ENCODE measurements at regions not wholly inside any gene's neighbourhood (a gene's known extent, or its start where the extent isn't known, plus 50 kb on each side); places are given as distances from the start of the nearest gene placed in this dataset.

DNA sequence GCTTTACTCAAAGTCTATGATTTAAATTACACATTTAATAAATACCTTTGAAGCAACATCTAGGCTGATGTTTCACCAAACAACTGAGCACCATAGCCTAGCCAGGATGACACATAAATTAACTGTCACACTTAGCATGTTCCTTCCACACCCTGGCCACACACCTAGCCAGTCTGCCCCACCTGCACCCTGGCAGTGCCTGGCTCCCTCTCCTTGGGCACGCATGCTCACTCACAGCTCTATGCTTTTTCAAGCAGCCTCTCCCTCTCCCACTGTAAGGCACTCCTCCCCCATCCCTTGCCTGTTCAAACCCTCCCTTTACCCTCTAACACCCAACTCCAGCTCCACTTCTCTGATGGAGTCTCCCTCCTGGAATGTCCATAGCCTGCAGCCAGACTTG is 357.6 kb upstream of the KLHL29 start:
- no peak for DNase-seq (ENCODE audit: low spot score)
- ATAC-seq (ENCODE audit: low FRiP score): no peak
- TF ChIP-seq, protein P1, sequence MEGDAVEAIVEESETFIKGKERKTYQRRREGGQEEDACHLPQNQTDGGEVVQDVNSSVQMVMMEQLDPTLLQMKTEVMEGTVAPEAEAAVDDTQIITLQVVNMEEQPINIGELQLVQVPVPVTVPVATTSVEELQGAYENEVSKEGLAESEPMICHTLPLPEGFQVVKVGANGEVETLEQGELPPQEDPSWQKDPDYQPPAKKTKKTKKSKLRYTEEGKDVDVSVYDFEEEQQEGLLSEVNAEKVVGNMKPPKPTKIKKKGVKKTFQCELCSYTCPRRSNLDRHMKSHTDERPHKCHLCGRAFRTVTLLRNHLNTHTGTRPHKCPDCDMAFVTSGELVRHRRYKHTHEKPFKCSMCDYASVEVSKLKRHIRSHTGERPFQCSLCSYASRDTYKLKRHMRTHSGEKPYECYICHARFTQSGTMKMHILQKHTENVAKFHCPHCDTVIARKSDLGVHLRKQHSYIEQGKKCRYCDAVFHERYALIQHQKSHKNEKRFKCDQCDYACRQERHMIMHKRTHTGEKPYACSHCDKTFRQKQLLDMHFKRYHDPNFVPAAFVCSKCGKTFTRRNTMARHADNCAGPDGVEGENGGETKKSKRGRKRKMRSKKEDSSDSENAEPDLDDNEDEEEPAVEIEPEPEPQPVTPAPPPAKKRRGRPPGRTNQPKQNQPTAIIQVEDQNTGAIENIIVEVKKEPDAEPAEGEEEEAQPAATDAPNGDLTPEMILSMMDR (IDR thresholded peaks at IDR 0.05): no peak

GRCh38 chr2:23028106-23028505 is 356.9 kb upstream of the KLHL29 start:
- no peak for DNase-seq (ENCODE audit: low spot score)
- TF ChIP-seq, protein P1 (IDR thresholded peaks at IDR 0.05): no peak
- no peak for ATAC-seq (ENCODE audit: low FRiP score)

- DNase-seq (ENCODE audit: low spot score): no peak
- TF ChIP-seq, protein P1 (IDR thresholded peaks at IDR 0.05): no peak
- ATAC-seq (ENCODE audit: low FRiP score): no peak
These were observed 355.9 kb upstream of the KLHL29 start for GRCh38 chr2:23029111-23029510.

GRCh38 chr2:23029951-23030350 is 355.0 kb upstream of the KLHL29 start:
- no peak for DNase-seq (ENCODE audit: low spot score)
- ATAC-seq (ENCODE audit: low FRiP score): no peak
- TF ChIP-seq, protein P1 (IDR thresholded peaks at IDR 0.05): no peak

DNA sequence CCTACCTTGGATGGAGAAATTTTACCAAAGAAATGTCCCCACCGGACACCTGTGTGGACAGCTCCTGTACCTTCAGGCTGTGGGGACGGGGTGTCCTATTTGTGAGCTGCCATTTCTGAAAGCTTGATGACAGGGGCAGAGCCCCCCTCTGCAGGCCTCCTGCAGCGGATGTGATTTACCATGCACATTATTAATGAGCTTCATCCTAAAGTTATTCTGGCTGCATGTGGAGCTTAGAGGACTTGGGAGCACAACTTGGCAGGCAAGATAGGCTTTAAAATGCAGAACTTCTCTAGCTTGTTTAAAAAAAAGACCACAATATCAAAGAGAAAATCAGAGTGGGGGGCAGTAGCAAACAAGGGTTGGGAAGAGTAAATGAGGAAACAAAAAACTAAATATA is 350.0 kb upstream of the KLHL29 start:
- DNase-seq (ENCODE audit: low spot score): no peak
- TF ChIP-seq, protein P1 (IDR thresholded peaks at IDR 0.05): no peak
- no peak for ATAC-seq (ENCODE audit: low FRiP score)

- TF ChIP-seq, protein P1 (IDR thresholded peaks at IDR 0.05): no peak
- DNase-seq (ENCODE audit: low spot score) (no peak), ATAC-seq (ENCODE audit: low FRiP score) (no peak)
These were observed 348.4 kb upstream of the KLHL29 start for GRCh38 chr2:23036629-23037028.

- TF ChIP-seq, protein P1 (IDR thresholded peaks at IDR 0.05): no peak
- ATAC-seq (ENCODE audit: low FRiP score) (no peak), DNase-seq (ENCODE audit: low spot score) (no peak)
These were observed 347.4 kb upstream of the KLHL29 start for GRCh38 chr2:23037596-23037995.

Data from omental fat pad (tissue), 3 donors.